GM19397 (cell line): ENCODE measurements at regions not wholly inside any gene's neighbourhood (a gene's known extent, or its start where the extent isn't known, plus 50 kb on each side); places are given as distances from the start of the nearest gene placed in this dataset.
A peak's percentile ranks its signal among the peaks of the same experiment; 100 is the strongest.
"Not testable (repeated sequence)": the region's sequence is repeated elsewhere in the genome, so short reads cannot be mapped to it uniquely, and the experiment has no call there.

Experiments used
- ATAC-seq: cut with Tn5 transposase; IDR thresholded peaks from one replicate; pipeline ENCODE4 v1.9.1; 2021; ENCODE audit warnings: mild to moderate bottlenecking, moderate library complexity; ENCODE audit not compliant: unreplicated experiment

GRCh38 chr1:234962340-234962989 is 166.2 kb downstream of the TOMM20 start:
- ATAC-seq, result peak; percentile 40

- ATAC-seq, result peak; percentile 18
These were observed 166.9 kb downstream of the TOMM20 start for GRCh38 chr1:234961456-234962339.

- ATAC-seq, result no peak
These were observed 167.7 kb downstream of the TOMM20 start for GRCh38 chr1:234960722-234961455.

GRCh38 chr1:234958706-234959657 is 169.7 kb downstream of the TOMM20 start:
- ATAC-seq, result no peak

GRCh38 chr1:234958066-234958705 is 170.5 kb downstream of the TOMM20 start:
- no peak for ATAC-seq

- ATAC-seq, result no peak
These were observed 171.1 kb downstream of the TOMM20 start for GRCh38 chr1:234957330-234958065.

GRCh38 chr1:234956821-234957329 is 171.8 kb downstream of the TOMM20 start:
- ATAC-seq, result no peak

GRCh38 chr1:234955107-234955731 is 173.4 kb downstream of the TOMM20 start:
- ATAC-seq, result peak; percentile 59

- no peak for ATAC-seq
These were observed 174.0 kb downstream of the TOMM20 start for GRCh38 chr1:234954613-234955012.

GRCh38 chr1:234953655-234954405 is 174.8 kb downstream of the TOMM20 start:
- no peak for ATAC-seq

- ATAC-seq, result no peak
These were observed 178.0 kb downstream of the TOMM20 start for GRCh38 chr1:234950598-234950997.

GRCh38 chr1:234949528-234949927 is 179.1 kb downstream of the TOMM20 start:
- ATAC-seq, result not testable (repeated sequence)

- ATAC-seq, result no peak
These were observed 183.9 kb downstream of the TOMM20 start for GRCh38 chr1:234944439-234945344.

GRCh38 chr1:234943836-234944402 is 184.7 kb downstream of the TOMM20 start:
- ATAC-seq, result no peak

GRCh38 chr1:234942879-234943506 is 185.6 kb downstream of the TOMM20 start:
- ATAC-seq, result no peak

GRCh38 chr1:234942012-234942332 is 186.7 kb downstream of the TOMM20 start:
- no peak for ATAC-seq
